ENCODE measurements at regions not wholly inside any gene's neighbourhood (a gene's known extent, or its start where the extent isn't known, plus 50 kb on each side); places are given as distances from the start of the nearest gene placed in this dataset.

DNA sequence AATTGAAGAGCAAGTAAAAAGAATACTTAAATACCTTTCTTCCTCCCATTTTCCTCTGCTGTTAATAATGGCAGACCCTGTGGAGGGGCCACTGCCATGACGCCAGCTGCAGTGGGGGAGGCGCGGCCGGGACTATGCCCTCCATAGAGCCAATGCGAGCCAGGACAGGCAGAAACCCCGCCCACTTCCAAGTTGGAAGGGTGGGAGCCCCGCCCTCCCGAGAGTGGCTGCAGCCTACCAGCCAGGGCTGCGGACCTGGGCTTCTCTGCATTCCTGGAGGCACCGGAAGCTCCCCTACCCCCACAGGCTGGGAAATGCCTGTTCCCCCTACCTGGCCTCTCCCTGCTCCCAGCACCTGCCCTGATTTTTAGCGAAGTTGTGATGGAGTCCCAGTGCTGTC, 439.4 kb upstream of the CDH19 start:
- TF ChIP-seq, protein P1, sequence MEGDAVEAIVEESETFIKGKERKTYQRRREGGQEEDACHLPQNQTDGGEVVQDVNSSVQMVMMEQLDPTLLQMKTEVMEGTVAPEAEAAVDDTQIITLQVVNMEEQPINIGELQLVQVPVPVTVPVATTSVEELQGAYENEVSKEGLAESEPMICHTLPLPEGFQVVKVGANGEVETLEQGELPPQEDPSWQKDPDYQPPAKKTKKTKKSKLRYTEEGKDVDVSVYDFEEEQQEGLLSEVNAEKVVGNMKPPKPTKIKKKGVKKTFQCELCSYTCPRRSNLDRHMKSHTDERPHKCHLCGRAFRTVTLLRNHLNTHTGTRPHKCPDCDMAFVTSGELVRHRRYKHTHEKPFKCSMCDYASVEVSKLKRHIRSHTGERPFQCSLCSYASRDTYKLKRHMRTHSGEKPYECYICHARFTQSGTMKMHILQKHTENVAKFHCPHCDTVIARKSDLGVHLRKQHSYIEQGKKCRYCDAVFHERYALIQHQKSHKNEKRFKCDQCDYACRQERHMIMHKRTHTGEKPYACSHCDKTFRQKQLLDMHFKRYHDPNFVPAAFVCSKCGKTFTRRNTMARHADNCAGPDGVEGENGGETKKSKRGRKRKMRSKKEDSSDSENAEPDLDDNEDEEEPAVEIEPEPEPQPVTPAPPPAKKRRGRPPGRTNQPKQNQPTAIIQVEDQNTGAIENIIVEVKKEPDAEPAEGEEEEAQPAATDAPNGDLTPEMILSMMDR (IDR thresholded peaks at IDR 0.05; ENCODE audit: insufficient read depth, low read length, poor library complexity, severe bottlenecking) = no peak
- TF ChIP-seq EZH2phosphoT487 (conservative IDR thresholded peaks at IDR 0.05; ENCODE audit: low read length) = no peak

All from SU-DHL-6 (cell line).